ENCODE measurements at regions not wholly inside any gene's neighbourhood (a gene's known extent, or its start where the extent isn't known, plus 50 kb on each side); places are given as distances from the start of the nearest gene placed in this dataset.

GRCh38 chr5:58294598-58295305 lies 165.1 kb downstream of the PLK2 start:
- TF ChIP-seq, protein P1, sequence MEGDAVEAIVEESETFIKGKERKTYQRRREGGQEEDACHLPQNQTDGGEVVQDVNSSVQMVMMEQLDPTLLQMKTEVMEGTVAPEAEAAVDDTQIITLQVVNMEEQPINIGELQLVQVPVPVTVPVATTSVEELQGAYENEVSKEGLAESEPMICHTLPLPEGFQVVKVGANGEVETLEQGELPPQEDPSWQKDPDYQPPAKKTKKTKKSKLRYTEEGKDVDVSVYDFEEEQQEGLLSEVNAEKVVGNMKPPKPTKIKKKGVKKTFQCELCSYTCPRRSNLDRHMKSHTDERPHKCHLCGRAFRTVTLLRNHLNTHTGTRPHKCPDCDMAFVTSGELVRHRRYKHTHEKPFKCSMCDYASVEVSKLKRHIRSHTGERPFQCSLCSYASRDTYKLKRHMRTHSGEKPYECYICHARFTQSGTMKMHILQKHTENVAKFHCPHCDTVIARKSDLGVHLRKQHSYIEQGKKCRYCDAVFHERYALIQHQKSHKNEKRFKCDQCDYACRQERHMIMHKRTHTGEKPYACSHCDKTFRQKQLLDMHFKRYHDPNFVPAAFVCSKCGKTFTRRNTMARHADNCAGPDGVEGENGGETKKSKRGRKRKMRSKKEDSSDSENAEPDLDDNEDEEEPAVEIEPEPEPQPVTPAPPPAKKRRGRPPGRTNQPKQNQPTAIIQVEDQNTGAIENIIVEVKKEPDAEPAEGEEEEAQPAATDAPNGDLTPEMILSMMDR (IDR thresholded peaks at IDR 0.05; ENCODE audit: borderline replicate concordance, extremely low read depth, low read length, poor library complexity, severe bottlenecking) = no peak
- no peak for TF ChIP-seq EZH2 (IDR thresholded peaks at IDR 0.05; ENCODE audit: borderline replicate concordance, low read depth, low read length, severe bottlenecking)
